Karpas-422 (cell line): ENCODE measurements at regions not wholly inside any gene's neighbourhood (a gene's known extent, or its start where the extent isn't known, plus 50 kb on each side); places are given as distances from the start of the nearest gene placed in this dataset.
A peak's percentile ranks its signal among the peaks of the same experiment; 100 is the strongest.

Source experiments
- DNase-seq: peaks from one replicate; pipeline ENCODE4 v3.0.0-alpha.2; 2015
- H2AFZ ChIP-seq: fragments of 200-600 bp; sonication (generic); 2 replicates; pipeline ENCODE4 v1.6.1; 2014; ENCODE audit warnings: antibody characterized with exemption, low read length, mixed read lengths
- H3K27ac ChIP-seq: fragments of 200-600 bp; sonication (generic); 2 replicates; pipeline ENCODE4 v1.5.1; 2014; ENCODE audit warnings: mild to moderate bottlenecking, low read length, moderate library complexity
- H3K27me3 ChIP-seq: fragments of 200-600 bp; sonication (generic); 2 replicates; pipeline ENCODE4 v1.6.1; 2014; ENCODE audit warnings: low read length, mixed read lengths
- H3K36me3 ChIP-seq: fragments of 200-600 bp; sonication (generic); 2 replicates; pipeline ENCODE4 v1.6.1; 2014; ENCODE audit warnings: low read length, mixed read lengths; ENCODE audit not compliant: insufficient read depth
- H3K4me1 ChIP-seq: fragments of 200-600 bp; sonication (generic); 2 replicates; pipeline ENCODE4 v1.6.1; 2014; ENCODE audit warnings: mild to moderate bottlenecking, low read length, mixed read lengths
- H3K4me2 ChIP-seq: fragments of 200-600 bp; sonication (generic); 2 replicates; pipeline ENCODE4 v1.6.1; 2014; ENCODE audit warnings: low read length, low read depth, mild to moderate bottlenecking; ENCODE audit not compliant: poor library complexity, severe bottlenecking
- H3K4me3 ChIP-seq: fragments of 200-600 bp; sonication (generic); 2 replicates; pipeline ENCODE4 v1.5.1; 2014; ENCODE audit warnings: mild to moderate bottlenecking, antibody characterized with exemption, low read length, mixed read lengths
- H3K79me2 ChIP-seq: fragments of 200-600 bp; sonication (generic); 2 replicates; pipeline ENCODE4 v1.6.1; 2014; ENCODE audit warnings: mild to moderate bottlenecking, low read length, mixed read lengths
- H3K9ac ChIP-seq: fragments of 200-600 bp; sonication (generic); 2 replicates; pipeline ENCODE4 v1.6.0; 2014; ENCODE audit warnings: low read length
- H3K9me2 ChIP-seq: fragments of 200-600 bp; sonication (generic), shearing (Covaris generic); replicated peaks from 2 replicates; pipeline ENCODE4 v1.6.0; 2014; ENCODE audit warnings: mild to moderate bottlenecking, low read length, moderate library complexity; ENCODE audit not compliant: insufficient read depth
- H3K9me3 ChIP-seq: fragments of 300-700, 200-600 bp; sonication (generic); 2 replicates; pipeline ENCODE4 v1.6.1; 2014; ENCODE audit warnings: low read length, mixed read lengths
- H4K20me1 ChIP-seq: fragments of 200-600 bp; sonication (generic); 2 replicates; pipeline ENCODE4 v1.6.1; 2014; ENCODE audit warnings: mild to moderate bottlenecking, antibody characterized with exemption, low read length, low read depth; ENCODE audit not compliant: insufficient read depth

DNA sequence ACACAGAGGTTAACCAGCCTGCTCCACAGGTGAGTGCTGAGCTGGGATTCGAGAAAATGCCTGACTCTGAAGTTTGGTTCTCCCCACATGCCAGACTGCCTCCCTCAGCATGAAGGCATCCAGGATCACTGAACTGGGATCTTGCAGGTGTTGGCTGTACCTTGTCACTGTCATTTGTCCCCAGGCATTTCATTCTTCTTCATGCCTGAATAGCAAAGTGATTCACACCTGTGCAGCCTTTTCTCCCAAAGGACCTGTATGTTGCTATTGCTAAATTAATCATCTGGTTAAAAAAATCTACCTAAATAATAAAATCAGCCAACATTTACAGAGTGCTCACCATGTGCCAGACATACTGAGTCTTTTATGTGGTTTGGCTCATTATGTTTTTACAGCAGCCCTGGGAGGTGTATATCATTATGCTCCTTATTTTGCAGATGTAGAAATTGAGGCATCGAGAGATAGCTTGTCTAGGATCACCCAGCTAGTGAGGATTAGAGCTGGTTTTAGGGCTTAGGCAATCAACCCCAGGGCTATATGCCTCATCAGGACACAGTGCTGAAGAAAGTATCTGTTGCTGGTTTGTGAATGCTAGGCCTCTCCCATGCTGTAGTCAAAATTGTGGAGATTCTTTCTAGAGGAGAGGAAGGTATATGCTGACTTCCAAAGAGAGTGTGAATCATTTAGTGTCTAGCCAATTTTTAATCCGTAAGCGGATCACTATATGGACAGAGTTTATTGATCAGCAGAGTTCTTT lies 204.4 kb downstream of the HIPK3 start:
- Histone ChIP-seq H2AFZ (no peak overlapping the region), H3K27me3 (no peaks in the 10 kb centered on the region), H4K20me1 (no peaks in the 10 kb centered on the region), H3K9me2 (no peaks in the 10 kb centered on the region), H3K4me3 (no peak overlapping the region), H3K36me3 (no peaks in the 10 kb centered on the region), H3K9ac (no peak overlapping the region), H3K9me3 (no peaks in the 10 kb centered on the region), H3K27ac (no peak overlapping the region), H3K4me1 (peaks cover 15% of the 10 kb centered on the region), H3K79me2 (no peaks in the 10 kb centered on the region), H3K4me2 (peak overlapping the region; percentile 24)
- DNase-seq: no peak

DNA sequence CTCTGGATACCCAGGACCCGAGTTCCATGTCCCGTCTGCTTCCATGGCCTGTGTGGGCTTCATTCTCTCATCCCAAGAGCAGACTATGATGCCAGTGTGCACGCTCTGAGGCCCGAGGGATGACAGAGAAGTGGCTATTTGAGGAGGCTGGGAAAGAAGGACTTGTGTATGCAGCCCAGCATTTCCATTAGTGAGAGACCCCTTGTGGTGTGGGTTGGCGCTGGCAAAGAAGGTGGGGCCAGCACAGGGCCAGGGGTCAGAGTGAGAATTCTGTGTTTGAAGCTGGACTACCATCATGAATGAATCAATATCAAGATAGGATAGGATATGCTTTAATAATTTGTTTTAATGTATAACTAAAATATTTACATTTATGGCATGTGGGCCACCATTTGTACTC lies 200.8 kb downstream of the HIPK3 start:
- no peak overlapping the region for H2AFZ ChIP-seq
- H3K27ac ChIP-seq: no peak overlapping the region
- H3K4me3 ChIP-seq: no peak overlapping the region
- H3K9me2 ChIP-seq: no peaks in the 10 kb centered on the region
- H3K4me2 ChIP-seq: no peak overlapping the region
- DNase-seq: no peak
- no peaks in the 10 kb centered on the region for H3K79me2 ChIP-seq
- H3K9ac ChIP-seq: no peak overlapping the region
- H3K36me3 ChIP-seq: no peaks in the 10 kb centered on the region
- no peaks in the 10 kb centered on the region for H3K9me3 ChIP-seq
- no peaks in the 10 kb centered on the region for H4K20me1 ChIP-seq
- peaks cover 15% of the 10 kb centered on the region for H3K4me1 ChIP-seq
- no peaks in the 10 kb centered on the region for H3K27me3 ChIP-seq

DNA sequence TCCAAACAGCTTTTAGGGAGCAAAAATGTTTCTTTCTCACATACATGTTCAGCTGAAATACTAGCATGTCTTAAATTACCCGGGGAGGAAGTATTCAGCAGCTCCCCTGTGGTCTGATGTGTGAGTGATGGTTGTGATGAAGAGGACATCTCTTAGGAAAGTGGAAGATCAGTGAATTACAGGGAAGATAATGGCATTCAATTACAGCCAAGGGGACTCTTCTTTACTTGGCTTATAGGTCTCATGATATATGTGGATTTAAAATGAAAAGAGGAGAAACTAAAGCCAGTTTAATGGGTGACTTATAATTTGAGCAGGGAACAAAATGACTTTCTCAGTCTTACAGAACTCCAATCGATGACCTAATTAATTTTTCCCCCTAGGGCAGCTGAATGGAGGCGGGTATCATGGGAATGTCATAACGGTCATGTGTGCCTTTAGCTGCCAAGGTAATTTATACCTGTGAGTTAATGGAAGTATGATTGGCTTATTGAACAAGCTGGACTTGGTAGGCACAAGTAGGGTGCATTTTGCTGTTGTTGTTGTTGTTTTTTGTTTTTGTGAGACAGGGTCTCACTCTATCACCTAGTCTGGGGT lies 198.8 kb downstream of the HIPK3 start:
- no peaks in the 10 kb centered on the region; the same call in 1 of the 2 replicates for H3K4me1 ChIP-seq

DNA sequence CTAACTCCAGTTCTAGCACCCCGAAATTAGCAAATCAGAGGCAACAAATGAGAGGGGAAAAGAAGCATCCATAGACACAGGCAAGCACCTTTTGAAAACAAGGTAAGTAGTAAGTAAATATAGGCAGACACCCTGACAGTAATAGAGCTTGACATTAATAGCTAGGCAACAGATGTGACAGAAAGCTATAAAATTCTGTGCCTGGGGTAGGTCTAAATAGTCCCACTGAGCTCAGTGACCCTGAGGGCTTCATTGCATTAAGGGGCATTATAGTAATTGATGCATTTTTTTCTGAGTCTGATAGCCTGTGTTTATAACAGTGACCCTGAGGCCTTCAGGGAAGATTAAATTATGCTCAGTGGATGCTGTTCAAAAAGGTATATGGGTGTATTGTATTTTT lies 197.1 kb downstream of the HIPK3 start:
- H3K9me2 ChIP-seq: no peaks in the 10 kb centered on the region
- H3K4me3 ChIP-seq: no peak overlapping the region
- no peak overlapping the region for H3K9ac ChIP-seq
- no peaks in the 10 kb centered on the region for H3K4me1 ChIP-seq
- no peaks in the 10 kb centered on the region for H3K9me3 ChIP-seq
- H3K36me3 ChIP-seq: no peaks in the 10 kb centered on the region
- DNase-seq: no peak
- no peaks in the 10 kb centered on the region for H3K79me2 ChIP-seq
- H4K20me1 ChIP-seq: no peaks in the 10 kb centered on the region
- H2AFZ ChIP-seq: no peak overlapping the region
- no peak overlapping the region for H3K4me2 ChIP-seq
- H3K27me3 ChIP-seq: 0 out of 2 replicates have a peak, but pooled peaks cover 3% of the 10 kb centered on the region
- H3K27ac ChIP-seq: no peak overlapping the region

More for the DNA sequence above, 198.8 kb downstream of the HIPK3 start:
- Histone ChIP-seq H3K36me3 (no peaks in the 10 kb centered on the region), H4K20me1 (no peaks in the 10 kb centered on the region), H3K9ac (no peak overlapping the region), H3K4me2 (no peak overlapping the region), H3K9me2 (no peaks in the 10 kb centered on the region), H2AFZ (no peak overlapping the region), H3K9me3 (no peaks in the 10 kb centered on the region), H3K27ac (no peak overlapping the region), H3K4me3 (no peak overlapping the region), H3K27me3 (no peaks in the 10 kb centered on the region), H3K79me2 (no peaks in the 10 kb centered on the region)
- DNase-seq: no peak

DNA sequence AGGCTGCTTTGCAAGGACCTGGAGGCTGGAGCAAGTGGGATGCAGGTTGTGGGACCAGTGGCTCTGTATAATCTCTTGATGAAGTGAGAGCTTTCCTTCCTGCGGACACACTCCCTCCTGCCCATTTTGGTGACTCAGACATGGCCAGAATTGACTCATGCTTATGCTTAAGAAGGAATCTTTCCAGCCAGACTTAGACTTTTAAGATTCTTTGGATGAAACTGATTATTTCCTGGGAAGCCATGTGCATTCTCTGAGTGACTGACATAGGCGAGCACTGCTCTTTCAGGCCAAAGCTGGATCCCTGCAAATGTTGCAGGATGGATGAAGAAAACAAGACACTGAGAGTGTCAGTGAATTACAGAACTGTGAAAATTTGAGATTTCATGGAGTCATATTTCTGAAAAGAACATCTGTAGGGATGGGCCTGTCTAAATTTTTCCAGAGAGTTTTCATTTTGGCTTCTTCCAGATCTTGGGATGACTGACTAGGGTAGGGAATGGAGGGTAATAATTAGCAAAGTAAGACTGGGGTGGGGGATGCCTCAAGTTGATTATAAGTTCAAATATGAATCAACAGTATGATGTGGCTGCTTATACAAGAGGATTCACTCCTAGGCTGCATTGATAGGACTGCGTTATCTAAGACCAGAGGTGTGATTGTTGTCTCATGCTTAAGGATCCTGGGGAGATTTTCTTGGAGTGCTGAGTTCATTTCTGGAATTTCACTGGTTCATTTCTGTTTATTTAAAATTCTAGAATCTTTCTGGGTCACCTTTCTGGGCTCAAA lies 195.8 kb downstream of the HIPK3 start:
- Histone ChIP-seq H2AFZ (no peak overlapping the region), H3K27ac (no peak overlapping the region), H4K20me1 (no peaks in the 10 kb centered on the region), H3K4me1 (no peaks in the 10 kb centered on the region), H3K4me2 (no peak overlapping the region), H3K36me3 (no peaks in the 10 kb centered on the region), H3K27me3 (0 out of 2 replicates have a peak, but pooled peaks cover 3% of the 10 kb centered on the region), H3K79me2 (no peaks in the 10 kb centered on the region), H3K4me3 (no peak overlapping the region), H3K9me2 (no peaks in the 10 kb centered on the region), H3K9ac (no peak overlapping the region), H3K9me3 (no peaks in the 10 kb centered on the region)
- DNase-seq: no peak

DNA sequence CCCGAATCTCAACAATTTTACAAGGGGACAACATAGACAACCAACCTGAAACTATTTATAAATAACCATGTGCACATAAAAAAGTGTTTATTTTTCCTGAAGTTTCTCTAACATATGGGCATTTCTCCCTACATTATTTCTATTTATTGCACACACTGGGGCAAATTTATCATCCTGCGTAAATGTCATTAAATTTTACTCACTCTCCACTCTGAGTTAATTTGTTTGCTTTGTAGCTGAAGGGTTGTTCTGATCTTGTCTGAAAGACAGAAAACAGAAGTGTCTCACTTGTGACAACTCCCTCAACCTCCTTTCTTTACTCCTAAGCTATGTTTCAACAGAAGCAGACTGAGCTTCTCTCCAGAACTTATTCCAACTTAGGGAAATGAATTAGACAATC lies 194.2 kb downstream of the HIPK3 start:
- Histone ChIP-seq H3K27me3 (0 out of 2 replicates have a peak, but pooled peaks cover 3% of the 10 kb centered on the region), H3K9ac (no peak overlapping the region), H3K4me3 (no peak overlapping the region), H2AFZ (no peak overlapping the region), H3K4me1 (no peaks in the 10 kb centered on the region), H3K36me3 (no peaks in the 10 kb centered on the region), H3K9me2 (no peaks in the 10 kb centered on the region), H3K9me3 (no peaks in the 10 kb centered on the region), H3K4me2 (no peak overlapping the region), H4K20me1 (no peaks in the 10 kb centered on the region), H3K27ac (no peak overlapping the region), H3K79me2 (no peaks in the 10 kb centered on the region)
- no peak for DNase-seq

DNA sequence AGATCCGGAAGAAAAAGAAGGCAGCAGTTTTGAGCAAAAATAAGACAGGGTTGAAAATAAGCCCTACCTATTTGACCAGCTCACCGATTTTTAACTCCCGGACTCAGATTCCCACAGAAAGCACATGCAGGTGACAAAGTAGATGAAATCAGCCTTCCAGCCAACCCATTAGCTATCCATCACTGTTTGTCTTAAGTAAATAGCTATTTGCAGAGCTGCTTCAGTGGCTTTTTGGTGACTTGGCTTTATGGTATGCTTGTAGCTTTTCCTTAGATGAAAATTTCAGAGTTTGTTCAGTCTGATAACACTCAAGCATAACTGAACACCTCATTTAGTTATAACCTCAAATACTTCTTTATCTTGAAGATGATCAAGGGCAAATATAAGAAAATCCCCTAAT lies 192.6 kb downstream of the HIPK3 start:
- H3K27ac ChIP-seq: no peak overlapping the region
- no peaks in the 10 kb centered on the region for H3K36me3 ChIP-seq
- H3K4me3 ChIP-seq: no peak overlapping the region
- no peak overlapping the region for H3K4me2 ChIP-seq
- H3K4me1 ChIP-seq: no peaks in the 10 kb centered on the region
- H3K9ac ChIP-seq: no peak overlapping the region
- H3K9me3 ChIP-seq: no peaks in the 10 kb centered on the region
- DNase-seq: no peak
- no peaks in the 10 kb centered on the region for H3K79me2 ChIP-seq
- no peak overlapping the region for H2AFZ ChIP-seq
- H4K20me1 ChIP-seq: peaks cover 2% of the 10 kb centered on the region; the same call in 1 of the 2 replicates
- no peaks in the 10 kb centered on the region for H3K9me2 ChIP-seq
- 0 out of 2 replicates have a peak, but pooled peaks cover 3% of the 10 kb centered on the region for H3K27me3 ChIP-seq
